ENCODE measurements at regions not wholly inside any gene's neighbourhood (a gene's known extent, or its start where the extent isn't known, plus 50 kb on each side); places are given as distances from the start of the nearest gene placed in this dataset.
"Not testable (repeated sequence)": the region's sequence is repeated elsewhere in the genome, so short reads cannot be mapped to it uniquely, and the experiment has no call there.

DNA sequence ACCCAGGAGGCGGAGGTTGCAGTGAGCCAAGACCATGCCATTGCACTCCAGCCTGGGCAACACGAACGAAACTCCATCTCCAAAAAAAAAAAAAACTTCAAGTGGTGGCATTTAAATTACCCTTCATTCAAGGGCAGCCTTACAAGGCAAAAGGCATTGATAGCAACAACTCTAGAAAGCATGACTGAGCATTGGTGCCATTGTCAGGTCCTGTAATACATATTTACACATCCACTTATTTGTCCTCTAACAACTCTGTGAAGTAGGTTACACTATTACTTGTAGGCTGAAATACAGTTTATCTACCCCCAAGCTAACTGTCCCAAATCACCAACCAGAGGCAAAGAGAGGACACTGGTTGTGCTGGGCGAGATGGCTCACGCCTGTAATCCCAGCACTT, 52.7 kb upstream of the LARP1 start:
- CTCF ChIA-PET: no interaction called here
- Mint-ChIP-seq H3K9me3 (no peaks in the 10 kb centered on the region), H3K4me1 (no peaks in the 10 kb centered on the region), H3K4me3 (no peak overlapping the region), H3K36me3 (no peaks in the 10 kb centered on the region), H3K27ac (no peak overlapping the region), H3K27me3 (peaks cover 5% of the 10 kb centered on the region)
- no peak for DNase-seq

DNA sequence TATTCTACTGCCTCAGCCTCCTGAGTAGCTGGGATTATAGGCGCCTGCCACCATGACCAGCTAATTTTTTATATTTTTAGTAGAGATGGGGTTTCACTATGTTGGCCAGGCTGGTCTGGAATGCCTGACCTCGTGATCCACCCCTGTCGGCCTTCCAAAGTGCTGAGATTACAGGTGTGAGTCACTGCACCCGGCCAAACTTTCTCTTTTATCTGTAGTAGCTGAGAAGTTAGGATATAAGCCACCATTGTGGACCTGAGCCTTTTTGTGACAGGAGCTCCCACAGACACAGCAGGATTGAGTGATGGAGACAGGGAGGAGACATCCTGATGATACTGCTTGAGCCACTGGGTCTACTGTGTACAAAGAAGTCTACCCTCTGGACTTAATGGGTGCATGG, 53.5 kb upstream of the LARP1 start:
- H3K4me1 Mint-ChIP-seq, H3K27ac Mint-ChIP-seq, H3K9me3 Mint-ChIP-seq, DNase-seq, CTCF ChIA-PET, H3K4me3 Mint-ChIP-seq, H3K36me3 Mint-ChIP-seq, H3K27me3 Mint-ChIP-seq: not testable (repeated sequence)

GRCh38 chr5:154701181-154701580, 54.0 kb upstream of the LARP1 start:
- no peak overlapping the region for H3K4me3 Mint-ChIP-seq
- no peaks in the 10 kb centered on the region for H3K4me1 Mint-ChIP-seq
- CTCF ChIA-PET: no interaction called here
- no peak for DNase-seq
- H3K27me3 Mint-ChIP-seq: peaks cover 5% of the 10 kb centered on the region
- H3K36me3 Mint-ChIP-seq: no peaks in the 10 kb centered on the region
- H3K9me3 Mint-ChIP-seq: no peaks in the 10 kb centered on the region
- no peak overlapping the region for H3K27ac Mint-ChIP-seq

DNA sequence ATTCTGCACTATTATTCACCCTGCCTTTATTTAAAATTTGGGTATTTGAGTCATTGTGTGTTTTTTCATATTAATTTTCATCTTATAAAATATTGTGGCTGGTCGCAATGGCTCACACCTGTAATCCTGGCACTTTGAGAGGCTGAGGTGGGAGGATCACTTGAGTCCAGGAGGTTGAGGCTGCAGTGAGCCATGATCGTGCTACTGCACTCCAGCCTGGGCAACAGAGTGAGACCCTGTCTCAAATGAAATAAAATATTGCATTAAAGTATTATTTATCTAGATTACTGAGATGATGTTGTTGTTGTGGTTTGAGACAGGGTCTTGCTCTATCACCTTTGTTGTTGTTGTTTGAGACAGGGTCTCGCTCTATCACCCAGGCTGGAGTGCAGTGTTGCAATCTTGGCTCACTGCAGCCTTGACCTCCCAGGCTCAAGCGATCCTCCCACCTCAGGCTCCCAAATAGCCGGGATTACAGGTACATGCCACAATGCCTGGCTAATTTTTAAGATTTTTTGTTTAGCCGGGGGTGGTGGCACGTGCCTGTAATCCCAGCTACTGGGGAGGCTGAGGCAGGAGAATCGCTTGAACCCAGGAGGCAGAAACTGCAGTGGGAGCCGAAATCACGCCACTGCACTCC, 54.8 kb upstream of the LARP1 start:
- H3K27ac Mint-ChIP-seq, CTCF ChIA-PET, H3K4me1 Mint-ChIP-seq, H3K27me3 Mint-ChIP-seq, H3K4me3 Mint-ChIP-seq, DNase-seq, H3K9me3 Mint-ChIP-seq, H3K36me3 Mint-ChIP-seq: not testable (repeated sequence)

- Mint-ChIP-seq H3K27ac (no peak overlapping the region), H3K4me3 (no peak overlapping the region), H3K27me3 (peaks cover 5% of the 10 kb centered on the region), H3K36me3 (no peaks in the 10 kb centered on the region), H3K9me3 (no peaks in the 10 kb centered on the region), H3K4me1 (no peaks in the 10 kb centered on the region)
- DNase-seq: no peak
- CTCF ChIA-PET: no interaction called here
These were observed 56.4 kb upstream of the LARP1 start for GRCh38 chr5:154698763-154699162.

GRCh38 chr5:154697371-154697770, 57.8 kb upstream of the LARP1 start:
- Mint-ChIP-seq H3K4me1 (no peaks in the 10 kb centered on the region), H3K27ac (no peak overlapping the region), H3K9me3 (no peaks in the 10 kb centered on the region), H3K27me3 (peaks cover 6% of the 10 kb centered on the region), H3K4me3 (no peak overlapping the region), H3K36me3 (no peaks in the 10 kb centered on the region)
- CTCF ChIA-PET: no interaction called here
- no peak for DNase-seq

DNA sequence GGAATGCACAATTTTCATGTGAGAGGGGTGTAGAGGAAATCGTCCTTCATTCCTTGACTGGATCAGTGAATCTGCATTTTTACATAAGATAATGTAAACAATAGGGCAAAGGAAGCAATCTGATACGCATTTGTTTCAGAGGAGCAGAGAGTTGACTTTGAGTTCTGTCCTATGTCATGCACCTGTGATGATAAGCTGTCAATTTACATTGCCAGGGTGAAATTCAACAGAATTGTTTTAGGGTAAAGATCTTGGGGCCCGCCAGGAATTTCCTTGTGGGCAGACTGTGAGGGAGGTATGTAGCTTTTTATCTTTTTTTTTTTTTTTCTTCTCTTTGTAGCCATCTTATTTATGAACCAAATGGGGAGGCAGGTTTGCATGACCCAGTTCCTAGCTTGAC, 58.3 kb upstream of the LARP1 start:
- CTCF ChIA-PET: no interaction called here
- DNase-seq: no peak
- no peaks in the 10 kb centered on the region for H3K9me3 Mint-ChIP-seq
- H3K27ac Mint-ChIP-seq: no peak overlapping the region
- H3K4me1 Mint-ChIP-seq: no peaks in the 10 kb centered on the region
- peaks cover 10% of the 10 kb centered on the region for H3K27me3 Mint-ChIP-seq
- no peaks in the 10 kb centered on the region for H3K36me3 Mint-ChIP-seq
- no peak overlapping the region for H3K4me3 Mint-ChIP-seq

GRCh38 chr5:154694159-154694558, 61.0 kb upstream of the LARP1 start:
- H3K9me3 Mint-ChIP-seq: no peaks in the 10 kb centered on the region
- H3K27ac Mint-ChIP-seq: no peak overlapping the region
- no peak overlapping the region for H3K4me3 Mint-ChIP-seq
- H3K4me1 Mint-ChIP-seq: no peaks in the 10 kb centered on the region
- no peak for DNase-seq
- peaks cover 20% of the 10 kb centered on the region for H3K27me3 Mint-ChIP-seq
- CTCF ChIA-PET: no interaction called here
- H3K36me3 Mint-ChIP-seq: no peaks in the 10 kb centered on the region

- H3K4me3 Mint-ChIP-seq: no peak overlapping the region
- no peaks in the 10 kb centered on the region for H3K4me1 Mint-ChIP-seq
- H3K27me3 Mint-ChIP-seq: peaks cover 26% of the 10 kb centered on the region
- DNase-seq: no peak
- H3K27ac Mint-ChIP-seq: no peak overlapping the region
- no peaks in the 10 kb centered on the region for H3K36me3 Mint-ChIP-seq
- no peaks in the 10 kb centered on the region for H3K9me3 Mint-ChIP-seq
- CTCF ChIA-PET: no interaction called here
These were observed 64.7 kb upstream of the LARP1 start for GRCh38 chr5:154690488-154690887.

- Mint-ChIP-seq H3K9me3 (no peaks in the 10 kb centered on the region), H3K36me3 (no peaks in the 10 kb centered on the region), H3K4me3 (no peak overlapping the region), H3K4me1 (peaks cover 9% of the 10 kb centered on the region), H3K27me3 (peaks cover 48% of the 10 kb centered on the region), H3K27ac (no peak overlapping the region)
- CTCF ChIA-PET: no interaction called here
- DNase-seq: no peak
These were observed 68.7 kb upstream of the LARP1 start for GRCh38 chr5:154686490-154686889.

DNA sequence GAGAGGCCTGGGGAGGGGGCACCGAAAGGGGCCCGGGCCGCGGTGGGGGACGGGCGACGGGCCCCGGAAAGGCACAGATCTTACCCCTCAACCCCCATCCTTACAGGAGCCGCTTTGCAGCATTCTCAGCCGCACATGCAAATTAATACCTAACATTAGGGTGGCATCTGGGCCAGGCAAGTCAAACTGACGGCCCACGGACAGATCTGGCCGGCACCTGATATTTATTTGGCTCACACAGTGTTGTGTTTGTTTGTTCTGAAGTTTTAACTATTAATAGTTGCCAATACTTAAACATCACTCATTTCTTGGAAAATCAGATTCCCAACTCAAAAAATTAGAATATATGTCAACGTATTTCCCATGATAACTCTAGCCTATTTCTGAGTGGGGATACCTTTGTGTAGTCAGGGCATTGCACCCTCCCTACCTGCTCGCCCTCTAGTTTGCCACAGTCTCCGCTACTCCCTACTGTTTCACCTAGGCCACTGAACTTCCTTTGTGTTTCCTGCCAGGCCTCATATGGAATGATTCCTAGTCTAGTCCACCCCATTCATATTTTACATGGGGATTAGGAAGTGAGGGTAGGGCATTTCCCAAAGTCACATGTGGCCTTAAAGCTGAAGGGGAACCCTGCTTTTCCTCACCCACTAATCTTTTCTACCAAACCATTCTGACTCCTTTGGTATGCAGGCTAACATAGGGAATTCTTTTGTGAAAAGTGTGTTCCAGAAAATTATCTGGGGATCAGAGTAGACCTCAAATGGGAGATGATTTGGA, 71.9 kb upstream of the LARP1 start:
- Mint-ChIP-seq H3K27ac (peak overlapping the region; percentile 69), H3K36me3 (no peaks in the 10 kb centered on the region), H3K27me3 (peaks cover 54% of the 10 kb centered on the region), H3K4me3 (peak overlapping the region; percentile 54), H3K4me1 (peaks cover 9% of the 10 kb centered on the region), H3K9me3 (no peaks in the 10 kb centered on the region)
- no peak for DNase-seq
- CTCF ChIA-PET: no interaction called here

DNA sequence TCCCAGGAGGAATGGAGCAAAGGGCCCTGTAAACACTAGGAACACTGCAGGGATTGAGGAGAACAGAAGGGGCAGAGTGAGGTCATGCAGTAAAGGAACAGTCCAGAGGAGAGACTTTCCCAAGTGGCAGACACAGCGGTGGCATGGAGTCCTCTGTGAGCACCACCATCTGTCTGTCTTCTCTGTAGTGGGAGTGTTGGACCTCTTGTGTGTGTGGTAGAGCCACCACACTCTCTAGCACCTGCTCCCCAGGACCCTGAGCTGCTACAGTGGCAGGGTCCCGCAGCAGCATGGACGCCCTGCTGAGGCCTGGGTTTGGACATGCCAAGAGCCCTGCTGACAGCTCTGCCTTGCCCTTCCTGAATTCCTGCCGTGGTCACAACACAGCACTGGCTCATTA, 75.7 kb upstream of the LARP1 start:
- H3K27ac Mint-ChIP-seq: no peak overlapping the region
- no peak overlapping the region for H3K4me3 Mint-ChIP-seq
- DNase-seq: no peak
- CTCF ChIA-PET: no interaction called here
- peaks cover 9% of the 10 kb centered on the region for H3K4me1 Mint-ChIP-seq
- H3K36me3 Mint-ChIP-seq: no peaks in the 10 kb centered on the region
- no peaks in the 10 kb centered on the region for H3K9me3 Mint-ChIP-seq
- H3K27me3 Mint-ChIP-seq: peaks cover 34% of the 10 kb centered on the region

DNA sequence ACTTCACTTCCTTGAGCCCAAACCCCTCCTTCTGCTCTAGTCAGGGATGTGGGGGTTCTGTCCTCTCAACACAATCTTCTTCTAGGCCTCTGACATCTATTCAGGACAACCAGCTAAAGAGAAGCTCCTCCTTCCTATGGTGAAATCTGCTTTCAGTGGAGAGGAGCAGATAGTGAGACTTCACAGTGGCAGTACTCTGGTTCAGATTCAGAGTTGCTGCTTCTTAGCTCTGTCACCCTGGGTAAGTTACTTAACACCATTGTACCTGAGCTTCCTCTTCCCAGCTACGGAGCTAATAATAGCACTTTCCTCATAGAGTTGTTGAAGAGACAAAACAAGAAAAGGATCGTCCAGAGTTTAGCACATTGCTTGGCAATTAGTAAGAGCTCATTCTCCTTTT, 77.3 kb upstream of the LARP1 start:
- CTCF ChIA-PET: interaction anchor here (1.6 kb wide), 1 partner anchor 27 kb away, joined by 5 read pairs; no protein-coding TSS in a partner anchor
- no peak for DNase-seq
- H3K4me1 Mint-ChIP-seq: peaks cover 2% of the 10 kb centered on the region
- H3K36me3 Mint-ChIP-seq: no peaks in the 10 kb centered on the region
- no peak overlapping the region for H3K4me3 Mint-ChIP-seq
- no peak overlapping the region for H3K27ac Mint-ChIP-seq
- H3K9me3 Mint-ChIP-seq: no peaks in the 10 kb centered on the region
- H3K27me3 Mint-ChIP-seq: peaks cover 22% of the 10 kb centered on the region

GRCh38 chr5:154676508-154676907, 78.7 kb upstream of the LARP1 start:
- DNase-seq: no peak
- Mint-ChIP-seq H3K9me3 (no peaks in the 10 kb centered on the region), H3K4me1 (no peaks in the 10 kb centered on the region), H3K27me3 (peaks cover 11% of the 10 kb centered on the region), H3K4me3 (no peak overlapping the region), H3K27ac (no peak overlapping the region), H3K36me3 (no peaks in the 10 kb centered on the region)
- CTCF ChIA-PET: no interaction called here

DNA sequence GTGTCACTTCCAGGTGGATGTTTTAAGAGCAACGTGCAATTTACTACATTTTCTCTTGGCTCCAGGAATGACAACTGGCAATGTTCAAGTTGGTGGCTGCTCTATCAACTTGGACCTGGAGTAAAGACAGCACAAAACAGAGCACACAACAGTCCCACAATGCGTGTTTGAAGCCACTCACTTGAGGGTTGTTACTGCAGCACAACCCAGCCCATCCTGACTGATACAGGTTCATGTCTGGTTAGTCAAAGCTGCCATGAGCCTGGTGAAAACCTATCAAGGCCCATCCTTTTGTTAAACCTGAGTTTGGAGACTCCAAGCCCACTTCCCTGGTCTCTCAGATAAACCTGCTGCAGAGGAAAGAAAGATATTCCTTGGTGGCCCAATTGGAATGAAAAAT, 81.1 kb upstream of the LARP1 start:
- no peak overlapping the region for H3K27ac Mint-ChIP-seq
- CTCF ChIA-PET: no interaction called here
- no peak for DNase-seq
- H3K27me3 Mint-ChIP-seq: no peaks in the 10 kb centered on the region
- H3K4me1 Mint-ChIP-seq: no peaks in the 10 kb centered on the region
- H3K9me3 Mint-ChIP-seq: no peaks in the 10 kb centered on the region
- H3K36me3 Mint-ChIP-seq: no peaks in the 10 kb centered on the region
- H3K4me3 Mint-ChIP-seq: no peak overlapping the region
